Vagina (tissue), 2 donors: ENCODE measurements at regions not wholly inside any gene's neighbourhood (a gene's known extent, or its start where the extent isn't known, plus 50 kb on each side); places are given as distances from the start of the nearest gene placed in this dataset.

Source experiments
- DNase-seq, 2 donors: peaks; one replicate each; pipeline ENCODE4 v3.0.0-alpha.2; 2017; ENCODE audit errors: extremely low spot score in 2 of 2
- H3K27ac ChIP-seq: fragments of 200-600 bp; sonication (generic); one replicate; pipeline ENCODE4 v1.5.1; 2019
- H3K27me3 ChIP-seq: fragments of 200-600 bp; sonication (generic); one replicate; pipeline ENCODE4 v1.5.1; 2019
- H3K36me3 ChIP-seq, 2 donors: fragments of 200-600 bp; sonication (generic); one replicate each; pipeline ENCODE4 v1.5.1; 2017 to 2019
- H3K4me1 ChIP-seq: fragments of 200-600 bp; sonication (generic); one replicate; pipeline ENCODE4 v1.5.1; 2019
- H3K4me3 ChIP-seq, 2 donors: fragments of 200-600 bp; sonication (generic); 1 replicate in 1 of 2; 2 replicates in 1 of 2; pipeline ENCODE4 v1.5.1; 2016 to 2019
- H3K9me3 ChIP-seq: fragments of 200-600 bp; sonication (generic); one replicate; pipeline ENCODE4 v1.5.1; 2019
- CTCF ChIP-seq, 3 experiments: fragments of 450-650 bp in 2 of 3; fragments of 200-600 bp in 1 of 3; sonication (generic) in 1 of 3; IDR thresholded peaks; one replicate each; pipeline ENCODE4 v1.5.1; 2017 to 2019; ENCODE audit warnings: antibody characterized with exemption in 3 of 3, mild to moderate bottlenecking in 2 of 3, moderate library complexity in 2 of 3
- POLR2A ChIP-seq, 2 donors: fragments of 450-650 bp; IDR thresholded peaks; one replicate each; pipeline ENCODE4 v1.6.1; 2017; ENCODE audit warnings: antibody characterized with exemption in 2 of 2, mild to moderate bottlenecking in 2 of 2, moderate library complexity in 2 of 2
- POLR2AphosphoS5 ChIP-seq, 2 donors: sonication (generic); formaldehyde crosslinking; IDR thresholded peaks; one replicate each; pipeline ENCODE4 v1.9.0; 2017; ENCODE audit warnings: antibody characterized with exemption in 2 of 2, mild to moderate bottlenecking in 2 of 2, low read depth in 1 of 2; ENCODE audit not compliant: insufficient read depth in 1 of 2
- intact Hi-C: fragments of 100-400 bp; cut with DNase I; formaldehyde crosslinking; loops from one replicate; pipeline ENCODE4 v1.15.1; 2023

DNA sequence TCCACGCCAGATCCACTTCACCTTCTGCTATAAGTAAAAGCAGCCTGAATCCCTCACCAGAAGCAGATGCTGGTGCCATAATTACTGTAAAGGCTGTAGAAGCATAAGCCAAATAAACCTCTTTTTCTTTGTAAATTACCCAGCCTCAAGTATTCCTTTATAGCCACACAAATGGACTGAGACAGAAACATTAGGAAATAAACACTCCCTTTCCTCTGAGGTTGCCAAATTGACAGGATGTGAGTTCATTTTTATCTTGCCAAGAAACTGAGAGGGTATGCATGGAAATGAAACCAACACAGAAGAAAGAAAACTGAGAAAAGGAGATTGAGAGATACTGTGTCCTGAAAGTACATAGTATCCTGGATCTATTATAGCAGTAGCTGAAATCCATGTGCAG is 481.2 kb downstream of the HAO1 start:
- Histone ChIP-seq H3K36me3 (no peaks in the 10 kb centered on the region), H3K9me3 (no peaks in the 10 kb centered on the region), H3K4me3 (no peak overlapping the region), H3K27ac (no peak overlapping the region), H3K27me3 (no peaks in the 10 kb centered on the region), H3K4me1 (no peaks in the 10 kb centered on the region)
- DNase-seq = no peak
- TF ChIP-seq CTCF (IDR thresholded peaks at IDR 0.05) = no peak
- no peak for TF ChIP-seq POLR2AphosphoS5 (IDR thresholded peaks at IDR 0.05; ENCODE audit: insufficient read depth in 1 of 2, low read depth in 1 of 2)
- TF ChIP-seq POLR2A (IDR thresholded peaks at IDR 0.05) = no peak
- intact Hi-C loops = no loop called here

DNA sequence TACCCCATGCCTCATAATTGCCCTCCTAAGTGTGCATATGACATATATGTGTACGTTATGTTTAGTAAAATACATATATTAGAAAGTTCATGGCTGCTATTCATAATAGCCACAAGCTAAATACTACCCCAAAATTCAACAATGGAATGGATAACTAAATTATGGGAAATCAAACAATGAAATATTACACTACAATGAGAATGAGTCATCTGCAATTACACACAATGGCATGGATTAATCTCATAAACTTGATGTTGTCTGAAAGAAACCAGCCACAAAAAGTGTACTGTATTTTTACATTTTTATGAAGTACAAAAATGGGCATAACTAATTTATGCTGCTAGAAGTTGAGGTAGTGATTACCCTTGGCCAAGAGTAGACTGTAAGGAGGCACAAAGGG is 477.0 kb downstream of the HAO1 start:
- H3K36me3 ChIP-seq = no peaks in the 10 kb centered on the region
- no peak overlapping the region for H3K27ac ChIP-seq
- H3K4me1 ChIP-seq = no peaks in the 10 kb centered on the region
- intact Hi-C loops = no loop called here
- H3K27me3 ChIP-seq = no peaks in the 10 kb centered on the region
- no peak for DNase-seq
- H3K9me3 ChIP-seq = no peaks in the 10 kb centered on the region
- TF ChIP-seq POLR2AphosphoS5 (IDR thresholded peaks at IDR 0.05; ENCODE audit: insufficient read depth in 1 of 2, low read depth in 1 of 2) (no peak), CTCF (IDR thresholded peaks at IDR 0.05) (no peak), POLR2A (IDR thresholded peaks at IDR 0.05) (no peak)
- no peak overlapping the region for H3K4me3 ChIP-seq

GRCh38 chr20:7470912-7471311 is 469.3 kb downstream of the HAO1 start:
- Histone ChIP-seq H3K27me3 (no peaks in the 10 kb centered on the region), H3K27ac (no peak overlapping the region), H3K4me1 (no peaks in the 10 kb centered on the region), H3K36me3 (no peaks in the 10 kb centered on the region), H3K4me3 (no peak overlapping the region), H3K9me3 (no peaks in the 10 kb centered on the region)
- TF ChIP-seq CTCF (IDR thresholded peaks at IDR 0.05) = no peak
- no peak for TF ChIP-seq POLR2AphosphoS5 (IDR thresholded peaks at IDR 0.05; ENCODE audit: insufficient read depth in 1 of 2, low read depth in 1 of 2)
- no peak for TF ChIP-seq POLR2A (IDR thresholded peaks at IDR 0.05)
- no peak for DNase-seq
- intact Hi-C loops = no loop called here

DNA sequence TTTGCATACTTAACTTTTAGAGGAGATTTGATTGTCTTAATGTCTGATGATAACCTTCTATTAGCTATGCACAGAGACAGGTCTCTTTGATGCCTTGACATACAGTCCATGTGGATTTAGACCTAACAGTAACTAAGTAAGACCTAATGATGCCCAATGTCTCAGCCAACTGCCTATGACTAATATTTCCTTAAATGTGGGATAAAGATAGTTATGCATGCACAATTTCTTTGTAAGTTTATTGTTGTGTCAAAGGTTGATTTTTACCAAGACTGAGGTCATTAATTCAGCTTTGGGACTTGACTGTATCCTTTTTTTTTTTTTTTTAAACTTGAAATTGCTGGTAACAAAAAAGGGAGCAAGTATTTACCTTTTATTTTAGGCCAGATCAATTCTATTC is 450.0 kb downstream of the HAO1 start:
- no peaks in the 10 kb centered on the region for H3K36me3 ChIP-seq
- no peak for DNase-seq
- H3K9me3 ChIP-seq = peaks cover 5% of the 10 kb centered on the region
- intact Hi-C loops = no loop called here
- H3K27me3 ChIP-seq = no peaks in the 10 kb centered on the region
- H3K4me1 ChIP-seq = no peaks in the 10 kb centered on the region
- H3K4me3 ChIP-seq = no peak overlapping the region
- H3K27ac ChIP-seq = no peak overlapping the region
- TF ChIP-seq CTCF (IDR thresholded peaks at IDR 0.05) (no peak), POLR2A (IDR thresholded peaks at IDR 0.05) (no peak), POLR2AphosphoS5 (IDR thresholded peaks at IDR 0.05; ENCODE audit: insufficient read depth in 1 of 2, low read depth in 1 of 2) (no peak)

- no peaks in the 10 kb centered on the region for H3K27me3 ChIP-seq
- peaks cover 5% of the 10 kb centered on the region for H3K9me3 ChIP-seq
- DNase-seq = no peak
- no peaks in the 10 kb centered on the region for H3K36me3 ChIP-seq
- TF ChIP-seq CTCF (IDR thresholded peaks at IDR 0.05) (no peak), POLR2A (IDR thresholded peaks at IDR 0.05) (no peak), POLR2AphosphoS5 (IDR thresholded peaks at IDR 0.05; ENCODE audit: insufficient read depth in 1 of 2, low read depth in 1 of 2) (no peak)
- no peak overlapping the region for H3K4me3 ChIP-seq
- H3K4me1 ChIP-seq = no peaks in the 10 kb centered on the region
- intact Hi-C loops = no loop called here
- no peak overlapping the region for H3K27ac ChIP-seq
Measured at GRCh38 chr20:7492257-7492656, 448.0 kb downstream of the HAO1 start.
